Peyer's patch (tissue), 4 donors: ENCODE measurements at regions not wholly inside any gene's neighbourhood (a gene's known extent, or its start where the extent isn't known, plus 50 kb on each side); places are given as distances from the start of the nearest gene placed in this dataset.

Experiments
- POLR2A ChIP-seq, 2 donors: fragments of 450-650 bp; IDR thresholded peaks; one replicate each; pipeline ENCODE4 v1.5.1; 2017; ENCODE audit warnings: antibody characterized with exemption in 2 of 2, mild to moderate bottlenecking in 2 of 2, moderate library complexity in 2 of 2
- TF ChIP-seq, protein P1 (sequence below), 6 experiments: fragments of 450-650 bp in 4 of 6; fragments of 200-600 bp in 2 of 6; sonication (generic) in 1 of 6; IDR thresholded peaks; one replicate each; pipeline ENCODE4 v1.5.1; 2017 to 2019; ENCODE audit warnings: antibody characterized with exemption in 6 of 6, mild to moderate bottlenecking in 3 of 6, moderate library complexity in 1 of 6

GRCh38 chr3:144930431-144930830 is 958.8 kb downstream of the DIPK2A start:
- TF ChIP-seq, protein P1, sequence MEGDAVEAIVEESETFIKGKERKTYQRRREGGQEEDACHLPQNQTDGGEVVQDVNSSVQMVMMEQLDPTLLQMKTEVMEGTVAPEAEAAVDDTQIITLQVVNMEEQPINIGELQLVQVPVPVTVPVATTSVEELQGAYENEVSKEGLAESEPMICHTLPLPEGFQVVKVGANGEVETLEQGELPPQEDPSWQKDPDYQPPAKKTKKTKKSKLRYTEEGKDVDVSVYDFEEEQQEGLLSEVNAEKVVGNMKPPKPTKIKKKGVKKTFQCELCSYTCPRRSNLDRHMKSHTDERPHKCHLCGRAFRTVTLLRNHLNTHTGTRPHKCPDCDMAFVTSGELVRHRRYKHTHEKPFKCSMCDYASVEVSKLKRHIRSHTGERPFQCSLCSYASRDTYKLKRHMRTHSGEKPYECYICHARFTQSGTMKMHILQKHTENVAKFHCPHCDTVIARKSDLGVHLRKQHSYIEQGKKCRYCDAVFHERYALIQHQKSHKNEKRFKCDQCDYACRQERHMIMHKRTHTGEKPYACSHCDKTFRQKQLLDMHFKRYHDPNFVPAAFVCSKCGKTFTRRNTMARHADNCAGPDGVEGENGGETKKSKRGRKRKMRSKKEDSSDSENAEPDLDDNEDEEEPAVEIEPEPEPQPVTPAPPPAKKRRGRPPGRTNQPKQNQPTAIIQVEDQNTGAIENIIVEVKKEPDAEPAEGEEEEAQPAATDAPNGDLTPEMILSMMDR (IDR thresholded peaks at IDR 0.05) = no peak
- TF ChIP-seq POLR2A (IDR thresholded peaks at IDR 0.05) = no peak
